PC-9 (cell line): ENCODE measurements at regions not wholly inside any gene's neighbourhood (a gene's known extent, or its start where the extent isn't known, plus 50 kb on each side); places are given as distances from the start of the nearest gene placed in this dataset.

Experiments used
- EZH2 ChIP-seq: fragments of 200-600 bp; sonication (generic); IDR thresholded peaks from 2 replicates; pipeline ENCODE4 v1.8.0; 2017; ENCODE audit warnings: antibody characterized with exemption, low read depth
- TF ChIP-seq, protein P1 (sequence below): fragments of 200-600 bp; sonication (generic); conservative IDR thresholded peaks from 2 replicates; pipeline ENCODE4 v1.6.1; 2017; ENCODE audit warnings: mixed run types, antibody characterized with exemption, mild to moderate bottlenecking, moderate library complexity

DNA sequence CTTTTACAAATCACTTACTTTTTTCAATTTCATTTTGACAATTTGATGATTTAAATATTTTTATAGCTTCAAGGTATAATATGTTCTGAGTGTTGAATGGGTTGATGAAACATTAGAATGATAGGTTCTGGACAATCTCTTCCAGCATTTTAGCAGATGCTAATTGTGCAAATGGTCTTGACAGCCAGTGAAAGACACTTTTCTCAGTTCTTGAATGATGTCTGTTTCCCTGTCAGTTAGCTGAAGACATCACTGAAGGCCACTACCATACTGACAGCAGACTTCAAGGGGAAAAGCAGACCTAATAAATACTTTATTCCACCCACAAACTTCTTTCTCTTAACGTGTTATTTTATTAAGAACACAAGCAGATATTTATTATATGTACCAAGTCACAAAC, 498.6 kb downstream of the GRXCR1 start:
- TF ChIP-seq, protein P1, sequence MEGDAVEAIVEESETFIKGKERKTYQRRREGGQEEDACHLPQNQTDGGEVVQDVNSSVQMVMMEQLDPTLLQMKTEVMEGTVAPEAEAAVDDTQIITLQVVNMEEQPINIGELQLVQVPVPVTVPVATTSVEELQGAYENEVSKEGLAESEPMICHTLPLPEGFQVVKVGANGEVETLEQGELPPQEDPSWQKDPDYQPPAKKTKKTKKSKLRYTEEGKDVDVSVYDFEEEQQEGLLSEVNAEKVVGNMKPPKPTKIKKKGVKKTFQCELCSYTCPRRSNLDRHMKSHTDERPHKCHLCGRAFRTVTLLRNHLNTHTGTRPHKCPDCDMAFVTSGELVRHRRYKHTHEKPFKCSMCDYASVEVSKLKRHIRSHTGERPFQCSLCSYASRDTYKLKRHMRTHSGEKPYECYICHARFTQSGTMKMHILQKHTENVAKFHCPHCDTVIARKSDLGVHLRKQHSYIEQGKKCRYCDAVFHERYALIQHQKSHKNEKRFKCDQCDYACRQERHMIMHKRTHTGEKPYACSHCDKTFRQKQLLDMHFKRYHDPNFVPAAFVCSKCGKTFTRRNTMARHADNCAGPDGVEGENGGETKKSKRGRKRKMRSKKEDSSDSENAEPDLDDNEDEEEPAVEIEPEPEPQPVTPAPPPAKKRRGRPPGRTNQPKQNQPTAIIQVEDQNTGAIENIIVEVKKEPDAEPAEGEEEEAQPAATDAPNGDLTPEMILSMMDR: no peak
- TF ChIP-seq EZH2: no peak
